Lower lobe of right lung (tissue), 2 donors: ENCODE measurements at regions not wholly inside any gene's neighbourhood (a gene's known extent, or its start where the extent isn't known, plus 50 kb on each side); places are given as distances from the start of the nearest gene placed in this dataset.

Experiments
- ATAC-seq, 2 donors: fragments of 200-7000 bp; cut with Tn5 transposase; one replicate each; pipeline ENCODE4 v1.9.1; 2020 to 2022; ENCODE audit warnings: mild to moderate bottlenecking in 2 of 2, moderate library complexity in 2 of 2
- DNase-seq: peaks from one replicate; pipeline ENCODE4 v3.0.0-alpha.2; 2020
- H3K27ac ChIP-seq: fragments of 200-600 bp; one replicate; pipeline ENCODE4 v1.8.0; 2022
- H3K27me3 ChIP-seq: fragments of 200-600 bp; one replicate; pipeline ENCODE4 v1.8.0; 2022; ENCODE audit warnings: low read depth
- H3K36me3 ChIP-seq: fragments of 200-600 bp; one replicate; pipeline ENCODE4 v1.8.0; 2022; ENCODE audit warnings: mild to moderate bottlenecking
- H3K4me1 ChIP-seq: fragments of 200-600 bp; one replicate; pipeline ENCODE4 v1.8.0; 2022
- H3K4me3 ChIP-seq: fragments of 200-600 bp; one replicate; pipeline ENCODE4 v1.8.0; 2022; ENCODE audit warnings: mild to moderate bottlenecking
- H3K9me3 ChIP-seq: fragments of 200-600 bp; one replicate; pipeline ENCODE4 v1.8.0; 2022
- intact Hi-C: fragments of 100-400 bp; cut with DNase I; formaldehyde crosslinking; loops from one replicate; pipeline ENCODE4 v1.11.0; 2022
- TF ChIP-seq, protein P1 (sequence below): fragments of 200-600 bp; IDR thresholded peaks from one replicate; pipeline ENCODE4 v1.8.0; 2022; ENCODE audit warnings: antibody characterized with exemption, mild to moderate bottlenecking
- donor health status: DM: no; HTN: yes; CAD: no; lungs with severe emphysema.

DNA sequence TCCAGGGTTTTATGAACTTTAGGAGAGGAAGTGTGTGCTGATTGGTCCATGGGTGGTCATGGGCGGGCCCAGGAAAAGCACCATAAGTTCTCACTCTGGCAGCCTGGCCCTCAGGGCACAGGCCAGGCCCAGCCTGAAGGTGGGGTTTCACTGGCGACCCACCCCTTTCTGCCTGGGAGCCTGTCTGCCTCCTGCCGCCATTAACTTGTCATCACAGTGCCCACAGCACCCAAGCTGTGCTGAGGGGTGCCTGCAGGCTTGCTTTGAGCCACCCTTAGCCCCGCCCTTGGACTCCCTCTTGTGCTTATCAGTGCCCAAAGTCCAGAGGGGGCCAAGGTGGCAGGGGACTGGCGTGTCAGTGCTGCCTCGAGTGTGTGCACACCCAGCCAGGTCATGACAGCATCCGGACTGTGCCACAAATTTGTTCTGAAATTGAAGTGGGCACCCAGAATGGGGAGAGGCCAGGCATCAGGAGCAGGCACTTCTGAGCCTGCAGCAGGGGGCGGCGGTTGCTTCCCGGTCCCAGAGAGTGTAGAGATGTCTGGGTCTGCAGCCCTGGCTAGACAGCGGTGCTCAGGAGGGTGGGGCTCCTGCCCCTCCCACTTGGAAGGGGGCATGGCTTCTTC, 455.6 kb downstream of the TMA16 start:
- Histone ChIP-seq H3K27ac (no peak overlapping the region), H3K9me3 (no peaks in the 10 kb centered on the region), H3K4me3 (no peak overlapping the region), H3K27me3 (no peaks in the 10 kb centered on the region), H3K36me3 (no peaks in the 10 kb centered on the region), H3K4me1 (no peaks in the 10 kb centered on the region)
- TF ChIP-seq, protein P1, sequence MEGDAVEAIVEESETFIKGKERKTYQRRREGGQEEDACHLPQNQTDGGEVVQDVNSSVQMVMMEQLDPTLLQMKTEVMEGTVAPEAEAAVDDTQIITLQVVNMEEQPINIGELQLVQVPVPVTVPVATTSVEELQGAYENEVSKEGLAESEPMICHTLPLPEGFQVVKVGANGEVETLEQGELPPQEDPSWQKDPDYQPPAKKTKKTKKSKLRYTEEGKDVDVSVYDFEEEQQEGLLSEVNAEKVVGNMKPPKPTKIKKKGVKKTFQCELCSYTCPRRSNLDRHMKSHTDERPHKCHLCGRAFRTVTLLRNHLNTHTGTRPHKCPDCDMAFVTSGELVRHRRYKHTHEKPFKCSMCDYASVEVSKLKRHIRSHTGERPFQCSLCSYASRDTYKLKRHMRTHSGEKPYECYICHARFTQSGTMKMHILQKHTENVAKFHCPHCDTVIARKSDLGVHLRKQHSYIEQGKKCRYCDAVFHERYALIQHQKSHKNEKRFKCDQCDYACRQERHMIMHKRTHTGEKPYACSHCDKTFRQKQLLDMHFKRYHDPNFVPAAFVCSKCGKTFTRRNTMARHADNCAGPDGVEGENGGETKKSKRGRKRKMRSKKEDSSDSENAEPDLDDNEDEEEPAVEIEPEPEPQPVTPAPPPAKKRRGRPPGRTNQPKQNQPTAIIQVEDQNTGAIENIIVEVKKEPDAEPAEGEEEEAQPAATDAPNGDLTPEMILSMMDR, result no peak
- intact Hi-C loops, result no loop called here
- ATAC-seq, result peak in 1 of 2 donors; percentile 23
- DNase-seq, result peak; percentile 39

GRCh38 chr4:163955288-163955687, 460.8 kb downstream of the TMA16 start:
- no peak for DNase-seq
- H3K9me3 ChIP-seq, result no peaks in the 10 kb centered on the region
- TF ChIP-seq, protein P1, result no peak
- intact Hi-C loops, result no loop called here
- H3K4me3 ChIP-seq, result no peak overlapping the region
- H3K27me3 ChIP-seq, result no peaks in the 10 kb centered on the region
- no peaks in the 10 kb centered on the region for H3K36me3 ChIP-seq
- no peak overlapping the region for H3K27ac ChIP-seq
- H3K4me1 ChIP-seq, result no peaks in the 10 kb centered on the region
- no peak for ATAC-seq

DNA sequence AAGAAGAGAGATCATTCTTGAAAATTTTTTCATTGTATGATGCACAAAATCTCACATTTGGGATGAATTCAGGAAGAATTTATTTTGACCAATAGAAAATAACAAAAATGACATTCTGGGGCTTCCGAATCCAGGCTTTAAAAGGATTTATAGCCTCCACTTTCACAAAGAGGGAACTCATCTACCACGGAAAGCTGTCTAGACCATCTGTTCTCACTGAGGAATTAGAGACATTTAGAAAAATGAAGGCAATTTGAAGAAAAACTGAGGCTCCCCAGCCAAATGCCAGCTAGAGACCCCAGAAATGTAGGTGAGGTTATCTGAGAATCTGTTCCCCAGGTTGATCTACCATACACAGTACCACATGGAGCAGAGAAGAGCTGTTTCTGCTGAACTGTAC, 464.3 kb downstream of the TMA16 start:
- intact Hi-C loops, result no loop called here
- DNase-seq (no peak), ATAC-seq (no peak)
- Histone ChIP-seq H3K9me3 (no peaks in the 10 kb centered on the region), H3K36me3 (no peaks in the 10 kb centered on the region), H3K4me3 (no peak overlapping the region), H3K27ac (no peak overlapping the region), H3K4me1 (no peaks in the 10 kb centered on the region), H3K27me3 (no peaks in the 10 kb centered on the region)
- TF ChIP-seq, protein P1, result no peak

GRCh38 chr4:163959932-163960331, 465.4 kb downstream of the TMA16 start:
- TF ChIP-seq, protein P1, result no peak
- Histone ChIP-seq H3K4me1 (no peaks in the 10 kb centered on the region), H3K27ac (no peak overlapping the region), H3K36me3 (no peaks in the 10 kb centered on the region), H3K9me3 (no peaks in the 10 kb centered on the region), H3K27me3 (no peaks in the 10 kb centered on the region), H3K4me3 (no peak overlapping the region)
- intact Hi-C loops, result no loop called here
- no peak for ATAC-seq
- DNase-seq, result no peak

DNA sequence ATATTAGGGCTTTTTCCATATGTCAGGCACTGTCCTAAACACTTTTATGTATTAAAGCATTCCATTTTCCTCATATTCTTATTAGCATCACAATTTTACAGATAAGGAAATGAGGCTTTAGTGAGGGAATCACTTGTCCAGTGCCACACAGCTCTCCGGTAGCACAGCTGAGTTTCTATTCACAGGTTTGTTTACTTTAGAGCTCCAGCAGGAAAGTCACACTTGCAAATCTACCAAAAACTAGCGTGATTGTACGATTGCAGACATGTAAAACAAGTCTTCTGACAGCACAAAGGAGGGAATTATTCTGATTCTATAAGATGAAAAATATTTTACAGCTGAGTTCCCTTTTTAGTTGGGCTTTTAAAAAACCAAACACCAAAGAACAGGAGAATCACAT, 472.1 kb downstream of the TMA16 start:
- H3K9me3 ChIP-seq, result no peaks in the 10 kb centered on the region
- DNase-seq, result no peak
- intact Hi-C loops, result no loop called here
- no peak for ATAC-seq
- H3K4me1 ChIP-seq, result no peaks in the 10 kb centered on the region
- H3K27me3 ChIP-seq, result no peaks in the 10 kb centered on the region
- TF ChIP-seq, protein P1, result no peak
- no peaks in the 10 kb centered on the region for H3K36me3 ChIP-seq
- H3K27ac ChIP-seq, result no peak overlapping the region
- no peak overlapping the region for H3K4me3 ChIP-seq
